Hepatocyte (in vitro differentiated cells): ENCODE measurements at regions not wholly inside any gene's neighbourhood (a gene's known extent, or its start where the extent isn't known, plus 50 kb on each side); places are given as distances from the start of the nearest gene placed in this dataset.

ENCODE experiments used
- DNase-seq: peaks from one replicate; pipeline ENCODE4 v3.0.0-alpha.2; 2016; ENCODE audit warnings: low spot score
- H2AFZ ChIP-seq: fragments of 200-600 bp; sonication (generic); 2 replicates; pipeline ENCODE4 v1.6.0; 2016; ENCODE audit warnings: antibody characterized with exemption, mild to moderate bottlenecking
- H3K27ac ChIP-seq: fragments of 200-600 bp; sonication (generic); 2 replicates; pipeline ENCODE4 v1.5.1; 2016; ENCODE audit warnings: mild to moderate bottlenecking
- H3K27me3 ChIP-seq: fragments of 200-600 bp; sonication (generic); 2 replicates; pipeline ENCODE4 v1.6.1; 2016
- H3K36me3 ChIP-seq: fragments of 200-600 bp; sonication (generic); replicated peaks from 2 replicates; pipeline ENCODE4 v1.5.1; 2016; ENCODE audit warnings: low read depth; ENCODE audit not compliant: insufficient read depth
- H3K4me1 ChIP-seq: fragments of 200-600 bp; sonication (generic); 2 replicates; pipeline ENCODE4 v1.5.1; 2016; ENCODE audit warnings: mild to moderate bottlenecking, moderate library complexity; ENCODE audit not compliant: insufficient read depth
- H3K4me2 ChIP-seq: fragments of 200-600 bp; sonication (generic); 2 replicates; pipeline ENCODE4 v1.6.0; 2016
- H3K4me3 ChIP-seq: fragments of 200-600 bp; sonication (generic); 2 replicates; pipeline ENCODE4 v1.5.1; 2016; ENCODE audit warnings: mild to moderate bottlenecking
- H3K79me2 ChIP-seq: fragments of 200-600 bp; sonication (generic); 2 replicates; pipeline ENCODE4 v1.6.0; 2017; ENCODE audit warnings: mild to moderate bottlenecking
- H3K9me2 ChIP-seq: fragments of 200-600 bp; sonication (generic); replicated peaks from 2 replicates; pipeline ENCODE4 v1.6.0; 2017; ENCODE audit warnings: mild to moderate bottlenecking; ENCODE audit not compliant: insufficient read depth
- H3K9me3 ChIP-seq: fragments of 200-600 bp; sonication (generic); 2 replicates; pipeline ENCODE4 v1.5.1; 2016; ENCODE audit warnings: low read depth, mild to moderate bottlenecking
- H4K20me1 ChIP-seq: fragments of 200-600 bp; sonication (generic); 2 replicates; pipeline ENCODE4 v1.6.0; 2016; ENCODE audit warnings: mild to moderate bottlenecking; ENCODE audit not compliant: insufficient read depth, poor library complexity, severe bottlenecking
- EZH2 ChIP-seq: fragments of 200-600 bp; sonication (generic); IDR thresholded peaks from 2 replicates; pipeline ENCODE4 v1.6.1; 2016; ENCODE audit warnings: antibody characterized with exemption, mild to moderate bottlenecking, borderline replicate concordance
- EZH2phosphoT487 ChIP-seq: fragments of 200-600 bp; sonication (generic); IDR thresholded peaks from one replicate; pipeline ENCODE4 v1.6.1; 2018; ENCODE audit warnings: antibody characterized with exemption, mild to moderate bottlenecking, low read depth, moderate library complexity; ENCODE audit not compliant: unreplicated experiment, severe bottlenecking
- WGBS: methylation state at CpG from one replicate; pipeline ENCODE4 v1.1.6; 2016; ENCODE audit warnings: low lambda C conversion rate; ENCODE audit errors: missing lambda C conversion rate; 5-methylcytosine and 5-hydroxymethylcytosine counted together
- TF ChIP-seq, protein P1 (sequence below): fragments of 200-600 bp; sonication (generic); IDR thresholded peaks from 2 replicates; pipeline ENCODE4 v1.5.1; 2016; ENCODE audit warnings: antibody characterized with exemption, mild to moderate bottlenecking; ENCODE audit not compliant: poor library complexity

DNA sequence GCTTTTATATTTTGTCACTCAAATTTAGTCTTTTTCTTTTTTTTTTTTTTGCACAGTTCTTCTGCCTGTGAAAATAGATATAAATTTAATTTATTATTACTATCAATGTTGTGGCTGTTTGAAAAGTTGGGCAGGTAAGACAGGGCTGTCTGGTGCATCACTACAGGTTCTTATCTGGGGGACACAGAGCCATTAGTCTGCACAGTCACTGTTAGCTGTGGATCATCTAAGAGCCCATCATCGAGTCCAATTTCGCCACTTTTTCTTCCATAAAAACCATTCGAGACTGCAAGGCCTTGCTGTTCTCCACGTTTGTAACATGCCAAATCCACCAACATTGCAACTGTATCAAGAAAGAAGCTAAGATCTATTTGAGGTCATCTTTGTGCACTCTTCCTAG is 325.6 kb upstream of the UMPS start:
- Histone ChIP-seq H3K4me1 (peaks cover 5% of the 10 kb centered on the region), H3K36me3 (no peaks in the 10 kb centered on the region), H2AFZ (no peak overlapping the region), H4K20me1 (no peaks in the 10 kb centered on the region), H3K27ac (no peak overlapping the region), H3K79me2 (no peaks in the 10 kb centered on the region), H3K9me3 (no peaks in the 10 kb centered on the region), H3K4me2 (no peak overlapping the region), H3K9me2 (no peaks in the 10 kb centered on the region), H3K27me3 (no peaks in the 10 kb centered on the region), H3K4me3 (no peak overlapping the region)
- TF ChIP-seq EZH2 (no peak), EZH2phosphoT487 (no peak)
- TF ChIP-seq, protein P1, sequence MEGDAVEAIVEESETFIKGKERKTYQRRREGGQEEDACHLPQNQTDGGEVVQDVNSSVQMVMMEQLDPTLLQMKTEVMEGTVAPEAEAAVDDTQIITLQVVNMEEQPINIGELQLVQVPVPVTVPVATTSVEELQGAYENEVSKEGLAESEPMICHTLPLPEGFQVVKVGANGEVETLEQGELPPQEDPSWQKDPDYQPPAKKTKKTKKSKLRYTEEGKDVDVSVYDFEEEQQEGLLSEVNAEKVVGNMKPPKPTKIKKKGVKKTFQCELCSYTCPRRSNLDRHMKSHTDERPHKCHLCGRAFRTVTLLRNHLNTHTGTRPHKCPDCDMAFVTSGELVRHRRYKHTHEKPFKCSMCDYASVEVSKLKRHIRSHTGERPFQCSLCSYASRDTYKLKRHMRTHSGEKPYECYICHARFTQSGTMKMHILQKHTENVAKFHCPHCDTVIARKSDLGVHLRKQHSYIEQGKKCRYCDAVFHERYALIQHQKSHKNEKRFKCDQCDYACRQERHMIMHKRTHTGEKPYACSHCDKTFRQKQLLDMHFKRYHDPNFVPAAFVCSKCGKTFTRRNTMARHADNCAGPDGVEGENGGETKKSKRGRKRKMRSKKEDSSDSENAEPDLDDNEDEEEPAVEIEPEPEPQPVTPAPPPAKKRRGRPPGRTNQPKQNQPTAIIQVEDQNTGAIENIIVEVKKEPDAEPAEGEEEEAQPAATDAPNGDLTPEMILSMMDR = no peak
- 93% methylated on average over 4 of the region's 4 CpGs for WGBS
- DNase-seq = no peak

- 100% methylated on average over 1 of the region's 1 CpG for WGBS
- H3K4me2 ChIP-seq = no peak overlapping the region
Observed at GRCh38 chr3:124407260-124407659, 323.0 kb upstream of the UMPS start.

DNA sequence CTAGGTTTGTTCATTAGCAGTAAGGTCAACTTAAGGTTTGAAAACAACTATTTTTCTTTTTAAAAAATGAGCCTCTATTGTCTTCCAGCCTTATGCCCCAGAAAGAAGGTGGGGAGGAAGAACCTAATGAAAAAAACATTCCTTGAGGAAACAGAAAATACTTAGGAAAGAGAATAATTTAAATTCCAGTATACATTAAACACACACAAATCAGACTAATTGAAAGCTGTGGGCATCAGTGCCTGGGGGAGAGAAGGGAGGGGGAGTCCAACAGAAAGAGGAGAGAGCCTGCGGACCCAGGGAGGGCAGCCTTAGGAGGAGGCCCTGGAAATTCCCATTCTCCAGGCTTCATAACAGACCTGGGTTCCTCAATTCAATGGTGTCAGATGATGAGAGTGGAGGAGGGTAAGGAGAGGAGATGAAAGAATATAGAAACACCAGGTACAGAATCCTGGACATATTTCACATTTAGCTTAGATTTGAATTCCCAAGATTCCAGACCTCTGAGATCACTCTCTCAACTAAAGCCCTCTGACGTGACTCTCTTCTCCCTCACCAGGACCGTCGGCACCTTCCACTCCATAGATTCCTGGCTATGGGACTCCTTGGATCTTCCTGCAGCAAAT is 320.5 kb upstream of the UMPS start:
- H3K4me3 ChIP-seq = no peak overlapping the region
- TF ChIP-seq, protein P1 = no peak
- no peak for TF ChIP-seq EZH2
- TF ChIP-seq EZH2phosphoT487 = no peak
- WGBS = 66% methylated on average over 4 of the region's 4 CpGs
- H4K20me1 ChIP-seq = no peaks in the 10 kb centered on the region
- H3K79me2 ChIP-seq = no peaks in the 10 kb centered on the region
- H2AFZ ChIP-seq = peak overlapping the region; percentile 4
- H3K36me3 ChIP-seq = no peaks in the 10 kb centered on the region
- no peak overlapping the region for H3K4me2 ChIP-seq
- H3K4me1 ChIP-seq = peaks cover 7% of the 10 kb centered on the region
- no peaks in the 10 kb centered on the region for H3K9me2 ChIP-seq
- DNase-seq = peak; percentile 20
- peak overlapping the region; percentile 46 for H3K27ac ChIP-seq
- H3K9me3 ChIP-seq = no peaks in the 10 kb centered on the region
- H3K27me3 ChIP-seq = no peaks in the 10 kb centered on the region

More at GRCh38 chr3:124407260-124407659, 323.0 kb upstream of the UMPS start:
- Histone ChIP-seq H3K4me1 (peaks cover 7% of the 10 kb centered on the region), H2AFZ (no peak overlapping the region), H3K9me3 (no peaks in the 10 kb centered on the region), H3K4me3 (no peak overlapping the region), H3K36me3 (no peaks in the 10 kb centered on the region), H3K79me2 (no peaks in the 10 kb centered on the region), H4K20me1 (no peaks in the 10 kb centered on the region), H3K9me2 (no peaks in the 10 kb centered on the region), H3K27ac (no peak overlapping the region), H3K27me3 (no peaks in the 10 kb centered on the region)
- no peak for DNase-seq
- TF ChIP-seq, protein P1 = no peak
- no peak for TF ChIP-seq EZH2
- TF ChIP-seq EZH2phosphoT487 = no peak
